DMS53 treated with DMSO at 0.1 percent for 48 hours (cell line): ENCODE measurements at regions not wholly inside any gene's neighbourhood (a gene's known extent, or its start where the extent isn't known, plus 50 kb on each side); places are given as distances from the start of the nearest gene placed in this dataset.

ENCODE experiments used
- DNase-seq: peaks from one replicate; lab custom pipeline; 2025; ENCODE audit not compliant: unreplicated experiment; lab: John Stamatoyannopoulos, UW

- DNase-seq: no peak
Measured at GRCh38 chr7:98679741-98680140, 62.7 kb downstream of the NPTX2 start.

GRCh38 chr7:98681511-98681910 is 64.4 kb downstream of the NPTX2 start:
- no peak for DNase-seq

GRCh38 chr7:98681951-98682350 is 64.9 kb downstream of the NPTX2 start:
- no peak for DNase-seq

GRCh38 chr7:98683514-98683913 is 66.4 kb downstream of the NPTX2 start:
- DNase-seq: no peak

- no peak for DNase-seq
Measured at GRCh38 chr7:98685541-98685940, 68.5 kb downstream of the NPTX2 start.

GRCh38 chr7:98686466-98687080 is 69.5 kb downstream of the NPTX2 start:
- no peak for DNase-seq

- no peak for DNase-seq
Measured at GRCh38 chr7:98687111-98687751, 70.1 kb downstream of the NPTX2 start.

GRCh38 chr7:98691619-98692018 is 74.5 kb downstream of the NPTX2 start:
- DNase-seq: no peak

- no peak for DNase-seq
Measured at GRCh38 chr7:98697083-98697482, 80.0 kb downstream of the NPTX2 start.

- DNase-seq: no peak
Measured at GRCh38 chr7:98697485-98698240, 80.6 kb downstream of the NPTX2 start.

GRCh38 chr7:98698976-98699375 is 81.9 kb downstream of the NPTX2 start:
- DNase-seq: no peak

- DNase-seq: no peak
Measured at GRCh38 chr7:98700533-98700932, 83.4 kb downstream of the NPTX2 start.

- no peak for DNase-seq
Measured at GRCh38 chr7:98701372-98701771, 84.3 kb downstream of the NPTX2 start.

- DNase-seq: no peak
Measured at GRCh38 chr7:98702021-98702420, 84.9 kb downstream of the NPTX2 start.

GRCh38 chr7:98703916-98704315 is 86.8 kb downstream of the NPTX2 start:
- no peak for DNase-seq

GRCh38 chr7:98705626-98706025 is 88.5 kb downstream of the NPTX2 start:
- no peak for DNase-seq

GRCh38 chr7:98707076-98707475 is 90.0 kb downstream of the NPTX2 start:
- DNase-seq: no peak

- no peak for DNase-seq
Measured at GRCh38 chr7:98711945-98712344, 94.9 kb downstream of the NPTX2 start.

- DNase-seq: no peak
Measured at GRCh38 chr7:98713165-98713810, 96.2 kb downstream of the NPTX2 start.

- no peak for DNase-seq
Measured at GRCh38 chr7:98719396-98719795, 102.3 kb downstream of the NPTX2 start.

- no peak for DNase-seq
Measured at GRCh38 chr7:98722402-98722801, 105.3 kb downstream of the NPTX2 start.

- DNase-seq: no peak
Measured at GRCh38 chr7:98724591-98724990, 107.5 kb downstream of the NPTX2 start.
